Ishikawa (cell line): ENCODE measurements at regions not wholly inside any gene's neighbourhood (a gene's known extent, or its start where the extent isn't known, plus 50 kb on each side); places are given as distances from the start of the nearest gene placed in this dataset.

ENCODE experiments used
- CEBPB ChIP-seq: IDR thresholded peaks from 2 replicates; pipeline ENCODE4 v1.6.1; 2012
- CREB1 ChIP-seq: IDR thresholded peaks from 2 replicates; pipeline ENCODE4 v1.6.1; 2012; ENCODE audit warnings: low read depth
- EGR1 ChIP-seq: IDR thresholded peaks from 2 replicates; pipeline ENCODE4 v1.6.1; 2012
- EP300 ChIP-seq: IDR thresholded peaks from 2 replicates; pipeline ENCODE4 v1.6.1; 2012; ENCODE audit warnings: borderline replicate concordance
- FOXM1 ChIP-seq: IDR thresholded peaks from 2 replicates; pipeline ENCODE4 v1.6.1; 2012; ENCODE audit warnings: low read depth, borderline replicate concordance
- MAX ChIP-seq: IDR thresholded peaks from 2 replicates; pipeline ENCODE4 v1.6.1; 2012
- NFIC ChIP-seq: IDR thresholded peaks from 2 replicates; pipeline ENCODE4 v1.6.1; 2012
- RAD21 ChIP-seq: IDR thresholded peaks from 2 replicates; pipeline ENCODE4 v1.6.1; 2012; ENCODE audit warnings: low read depth
- REST ChIP-seq: IDR thresholded peaks from 2 replicates; pipeline ENCODE4 v1.6.1; 2012; ENCODE audit warnings: low read depth, mild to moderate bottlenecking
- TAF1 ChIP-seq: IDR thresholded peaks from 2 replicates; pipeline ENCODE4 v1.6.1; 2012; ENCODE audit warnings: low read depth, mild to moderate bottlenecking
- TCF12 ChIP-seq: IDR thresholded peaks from 2 replicates; pipeline ENCODE4 v1.6.1; 2012; ENCODE audit warnings: low read depth
- TEAD4 ChIP-seq: IDR thresholded peaks from 2 replicates; pipeline ENCODE4 v1.6.1; 2012
- USF1 ChIP-seq: IDR thresholded peaks from 2 replicates; pipeline ENCODE4 v1.6.1; 2012
- YY1 ChIP-seq: IDR thresholded peaks from 2 replicates; pipeline ENCODE4 v1.6.1; 2012; ENCODE audit warnings: low read depth
- ZBTB7A ChIP-seq: IDR thresholded peaks from 2 replicates; pipeline ENCODE4 v1.6.1; 2012; ENCODE audit warnings: low read depth

- no peak for TF ChIP-seq ZBTB7A
- no peak for TF ChIP-seq MAX
- TF ChIP-seq TAF1 = no peak
- TF ChIP-seq EP300 = no peak
- TF ChIP-seq RAD21 = no peak
- no peak for TF ChIP-seq USF1
- TF ChIP-seq EGR1 = no peak
- no peak for TF ChIP-seq REST
These were observed 288.2 kb upstream of the ZNF385D start for GRCh38 chr3:22039161-22039560.

GRCh38 chr3:22040150-22040549 is 289.1 kb upstream of the ZNF385D start:
- no peak for TF ChIP-seq RAD21
- no peak for TF ChIP-seq EP300
- TF ChIP-seq CEBPB = no peak
- no peak for TF ChIP-seq REST
- TF ChIP-seq FOXM1 = no peak
- TF ChIP-seq TAF1 = no peak
- TF ChIP-seq MAX = no peak

- TF ChIP-seq ZBTB7A (no peak), FOXM1 (no peak), CREB1 (no peak), RAD21 (no peak), EGR1 (no peak), MAX (no peak), CEBPB (no peak), TCF12 (no peak), USF1 (no peak), TEAD4 (no peak), REST (no peak), NFIC (no peak), TAF1 (no peak), YY1 (no peak), EP300 (no peak)
These were observed 294.9 kb upstream of the ZNF385D start for GRCh38 chr3:22045882-22046281.

- TF ChIP-seq EGR1 (no peak), FOXM1 (no peak), USF1 (no peak)
These were observed 312.5 kb upstream of the ZNF385D start for GRCh38 chr3:22063500-22063899.

- TF ChIP-seq EGR1 (no peak), ZBTB7A (no peak), FOXM1 (no peak), MAX (no peak), NFIC (no peak)
These were observed 317.6 kb upstream of the ZNF385D start for GRCh38 chr3:22068619-22069018.
